Activated T-helper 1 cell treated with anti-CD3 and anti-CD28 coated beads, Interleukin-12 subunit alpha, Interleukin-12 subunit beta, Interleukin-2, Interleukin-4 antibody, amounts not matched to agents 30 ng/mL and 10 ng/mL and 1 ng/mL, durations not matched to agents 14 hours and 24 hours and 36 hours (primary cell): ENCODE measurements at regions not wholly inside any gene's neighbourhood (a gene's known extent, or its start where the extent isn't known, plus 50 kb on each side); places are given as distances from the start of the nearest gene placed in this dataset.
A peak's percentile ranks its signal among the peaks of the same experiment; 100 is the strongest.

Experiments used
- DNase-seq: peaks from one replicate; pipeline ENCODE4 v3.0.0; 2021; ENCODE audit warnings: low spot score
- H3K27ac Mint-ChIP-seq: one replicate; pipeline ENCODE4 v1.8.0; 2021; ENCODE audit warnings: mild to moderate bottlenecking, mixed read lengths
- H3K27me3 Mint-ChIP-seq: one replicate; pipeline ENCODE4 v1.8.0; 2022; ENCODE audit warnings: mild to moderate bottlenecking, moderate library complexity, mixed read lengths; ENCODE audit not compliant: insufficient read depth
- H3K36me3 Mint-ChIP-seq: one replicate; pipeline ENCODE4 v1.8.0; 2021; ENCODE audit warnings: low read depth, mixed read lengths
- H3K4me1 Mint-ChIP-seq: one replicate; pipeline ENCODE4 v1.8.0; 2021; ENCODE audit warnings: low read depth, mixed read lengths
- H3K4me3 Mint-ChIP-seq: one replicate; pipeline ENCODE4 v1.8.0; 2021; ENCODE audit warnings: mild to moderate bottlenecking, moderate library complexity, mixed read lengths
- H3K9me3 Mint-ChIP-seq: one replicate; pipeline ENCODE4 v1.8.0; 2021; ENCODE audit warnings: mixed read lengths
- intact Hi-C: fragments of 100-400 bp; cut with micrococcal nuclease; formaldehyde crosslinking; loops from one replicate; pipeline ENCODE4 v1.15.1; 2024

DNA sequence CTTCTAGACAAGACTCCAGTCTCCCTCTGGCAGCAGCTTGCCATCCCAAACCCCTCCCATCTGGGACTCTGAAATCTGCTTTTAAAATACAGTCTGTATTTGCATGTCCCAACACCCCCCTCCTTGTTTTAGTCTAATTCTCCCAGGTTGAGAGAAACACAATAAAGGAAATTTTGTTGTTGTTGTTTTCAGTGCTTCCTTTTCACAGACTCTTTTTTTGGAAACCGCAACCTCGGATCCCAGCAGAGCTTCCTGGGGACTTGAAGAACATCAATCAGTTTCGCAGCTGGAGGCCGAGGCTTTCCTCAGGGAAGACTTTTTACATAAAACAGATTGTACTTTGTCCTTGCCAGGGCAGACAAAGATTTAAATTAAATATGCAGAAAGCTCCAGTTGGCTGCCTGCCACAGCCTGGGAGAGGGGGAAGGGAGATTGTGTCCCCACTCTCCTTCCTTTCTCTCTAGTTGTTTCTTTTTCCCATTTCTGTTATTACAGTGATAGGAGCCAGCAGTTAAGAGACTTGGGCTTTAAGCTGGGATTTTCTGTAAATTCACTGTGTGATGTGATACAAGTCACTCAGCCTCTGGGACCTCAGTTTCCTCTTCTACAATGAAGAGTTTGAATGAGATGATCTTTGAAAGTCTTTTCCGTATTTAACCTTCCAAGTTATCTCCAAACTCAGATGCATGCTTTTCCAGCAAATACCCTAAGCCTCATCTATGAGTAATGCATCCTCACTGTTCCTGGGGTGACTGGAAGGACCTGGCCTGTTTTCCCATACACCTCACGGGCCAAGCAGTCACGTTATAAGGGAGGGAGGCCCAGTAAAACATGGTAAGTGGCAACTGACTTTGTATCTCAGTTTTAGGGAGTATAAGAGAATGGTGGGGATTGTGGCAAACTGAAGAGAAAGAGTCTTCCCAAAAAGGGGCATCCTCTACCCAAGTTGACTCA lies 192.3 kb downstream of the REEP3 start:
- H3K4me3 Mint-ChIP-seq = no peak overlapping the region
- H3K4me1 Mint-ChIP-seq = peaks cover 16% of the 10 kb centered on the region
- no peak for DNase-seq
- no peaks in the 10 kb centered on the region for H3K9me3 Mint-ChIP-seq
- no peak overlapping the region for H3K27ac Mint-ChIP-seq
- H3K36me3 Mint-ChIP-seq = no peaks in the 10 kb centered on the region
- H3K27me3 Mint-ChIP-seq = peaks cover 1% of the 10 kb centered on the region
- intact Hi-C loops = no loop called here

DNA sequence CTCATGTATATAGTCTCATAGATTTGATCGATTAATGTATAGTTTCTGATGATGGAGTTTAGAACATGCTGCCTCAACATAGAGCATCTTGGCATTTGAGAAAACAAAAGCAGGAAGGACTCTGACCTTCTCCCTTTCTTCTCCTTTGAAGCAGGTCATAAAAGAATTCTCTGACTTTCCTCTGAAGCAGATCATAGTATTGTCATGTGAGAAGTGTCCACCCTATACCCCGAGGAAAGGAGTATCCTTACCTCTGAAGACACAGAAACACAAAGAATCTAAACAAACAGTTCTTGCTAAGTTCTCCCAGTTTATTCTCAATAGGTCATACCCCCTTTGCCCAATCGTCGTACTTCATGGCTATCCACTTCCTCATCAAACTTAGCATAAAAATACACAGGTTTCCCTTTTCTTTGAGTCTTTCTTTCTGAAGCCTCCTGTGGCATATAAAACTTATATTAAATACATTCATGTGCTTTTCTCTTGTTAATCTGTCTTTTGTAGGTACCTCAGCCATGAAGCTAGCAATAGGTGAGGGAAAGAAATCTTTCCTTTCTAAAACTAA lies 194.9 kb downstream of the REEP3 start:
- no peaks in the 10 kb centered on the region for H3K9me3 Mint-ChIP-seq
- no peak overlapping the region for H3K4me3 Mint-ChIP-seq
- DNase-seq = no peak
- intact Hi-C loops = no loop called here
- peaks cover 4% of the 10 kb centered on the region for H3K27me3 Mint-ChIP-seq
- no peak overlapping the region for H3K27ac Mint-ChIP-seq
- H3K36me3 Mint-ChIP-seq = no peaks in the 10 kb centered on the region
- peaks cover 24% of the 10 kb centered on the region for H3K4me1 Mint-ChIP-seq

DNA sequence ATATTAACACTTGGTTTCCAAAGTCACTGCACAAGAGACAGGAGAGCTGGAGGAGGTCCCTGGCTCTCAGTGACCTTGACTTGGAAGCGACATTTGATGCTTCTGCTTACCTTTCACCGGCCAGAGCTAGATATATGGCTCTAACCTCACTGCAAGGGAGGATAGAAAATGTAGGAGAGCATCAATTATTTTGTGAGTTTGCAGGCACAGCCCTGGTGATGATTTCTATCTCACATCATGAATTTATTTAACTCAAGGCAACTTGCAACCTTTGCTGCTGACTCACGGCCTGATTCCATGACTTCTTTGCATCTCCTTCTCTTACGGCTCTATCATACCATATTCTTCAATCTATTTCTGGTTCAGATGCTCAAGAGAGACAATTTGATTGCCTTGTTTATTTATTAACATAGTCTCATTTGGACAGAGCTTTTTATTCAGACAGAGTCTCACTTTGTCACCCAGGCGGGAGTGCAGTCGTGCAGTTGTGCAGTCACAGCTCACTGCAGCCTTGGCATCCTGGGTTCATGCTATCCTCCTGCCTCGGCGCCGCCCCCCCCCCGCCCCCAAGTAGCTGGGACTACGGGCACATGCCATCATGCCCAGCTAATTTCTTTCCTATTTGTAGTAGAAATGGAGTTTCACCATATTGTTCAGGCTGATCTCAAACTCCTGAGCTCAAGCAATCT lies 196.0 kb downstream of the REEP3 start:
- no peak overlapping the region for H3K27ac Mint-ChIP-seq
- intact Hi-C loops = no loop called here
- no peak for DNase-seq
- no peaks in the 10 kb centered on the region for H3K36me3 Mint-ChIP-seq
- H3K4me3 Mint-ChIP-seq = no peak overlapping the region
- H3K9me3 Mint-ChIP-seq = no peaks in the 10 kb centered on the region
- peaks cover 30% of the 10 kb centered on the region for H3K4me1 Mint-ChIP-seq
- H3K27me3 Mint-ChIP-seq = peaks cover 4% of the 10 kb centered on the region

DNA sequence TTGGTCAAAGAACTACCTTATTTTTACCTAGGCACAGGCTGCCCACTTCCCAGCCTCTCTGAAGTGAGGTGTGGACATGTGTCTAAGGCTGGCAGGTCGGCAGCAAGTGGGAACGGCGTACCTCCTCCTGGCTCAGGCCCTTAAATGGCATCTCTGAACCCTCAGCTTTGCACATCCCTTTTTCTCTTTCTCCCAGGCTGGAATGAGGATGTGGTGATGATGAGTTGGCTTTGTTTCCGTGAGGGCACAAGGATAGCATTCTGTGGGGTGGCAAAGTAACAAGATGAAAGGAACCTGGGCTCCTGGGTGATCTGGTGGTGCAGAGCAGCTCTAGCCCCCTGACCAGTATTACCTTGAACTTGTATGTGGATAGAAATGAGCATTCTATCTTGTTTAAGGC lies 196.8 kb downstream of the REEP3 start:
- Mint-ChIP-seq H3K4me1 (peaks cover 34% of the 10 kb centered on the region), H3K27ac (no peak overlapping the region), H3K27me3 (peaks cover 4% of the 10 kb centered on the region), H3K36me3 (no peaks in the 10 kb centered on the region), H3K4me3 (no peak overlapping the region), H3K9me3 (no peaks in the 10 kb centered on the region)
- intact Hi-C loops = no loop called here
- no peak for DNase-seq

DNA sequence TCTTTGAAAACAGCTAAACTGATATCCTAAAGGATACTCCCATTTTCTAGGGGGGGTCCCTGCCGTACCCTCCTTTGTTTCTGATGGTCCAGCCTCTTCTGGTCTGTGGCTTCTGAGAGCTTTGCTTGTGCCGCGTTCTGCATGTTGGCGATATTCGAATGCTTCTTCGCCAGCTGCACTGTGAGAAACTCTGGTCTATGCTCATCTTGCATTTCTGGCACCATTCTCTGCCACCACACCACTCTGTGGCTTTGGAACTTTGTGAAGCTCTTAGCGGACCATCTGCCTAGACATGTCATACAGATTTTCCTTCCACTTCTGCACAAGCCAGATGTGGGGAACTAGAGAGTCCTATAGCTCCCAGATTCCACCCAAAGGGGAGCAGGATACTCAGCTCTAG lies 197.2 kb downstream of the REEP3 start:
- Mint-ChIP-seq H3K4me3 (no peak overlapping the region), H3K9me3 (no peaks in the 10 kb centered on the region), H3K36me3 (no peaks in the 10 kb centered on the region), H3K27ac (no peak overlapping the region), H3K27me3 (peaks cover 4% of the 10 kb centered on the region), H3K4me1 (peaks cover 34% of the 10 kb centered on the region)
- intact Hi-C loops = no loop called here
- DNase-seq = no peak

DNA sequence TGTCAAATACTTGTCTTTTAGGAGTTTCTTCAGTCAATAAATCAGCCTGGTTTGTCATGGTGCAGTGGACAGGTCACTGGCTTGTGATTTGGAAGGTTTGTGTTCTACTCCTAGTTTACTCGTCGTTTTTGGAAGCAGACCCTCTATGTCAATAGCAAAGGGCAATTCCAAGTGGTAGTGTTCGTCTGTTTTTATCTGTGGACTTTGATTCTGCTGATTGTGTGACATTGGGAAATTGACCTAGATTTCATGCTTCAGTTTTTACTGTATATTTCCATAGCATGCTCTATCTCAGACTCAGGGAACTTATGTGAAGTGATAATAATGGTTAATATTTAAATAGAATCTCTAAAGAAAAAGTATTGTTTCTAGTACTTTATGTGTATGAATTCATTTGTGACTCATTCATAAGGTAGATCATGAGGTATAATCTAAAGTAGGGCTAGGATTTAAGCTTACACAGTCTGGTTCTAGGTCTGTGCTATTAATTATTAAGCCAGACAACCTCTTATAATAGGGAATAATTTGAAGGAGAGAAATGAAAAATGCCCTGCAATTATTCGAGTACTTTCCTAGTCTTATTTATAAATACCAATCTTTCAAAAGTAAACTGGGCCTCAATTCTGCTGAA lies 198.1 kb downstream of the REEP3 start:
- no peaks in the 10 kb centered on the region for H3K9me3 Mint-ChIP-seq
- intact Hi-C loops = loop anchor here (1.0 kb wide), 1 partner anchor 12 kb away; no protein-coding TSS in a partner anchor
- no peak for DNase-seq
- peaks cover 34% of the 10 kb centered on the region for H3K4me1 Mint-ChIP-seq
- H3K4me3 Mint-ChIP-seq = no peak overlapping the region
- H3K36me3 Mint-ChIP-seq = no peaks in the 10 kb centered on the region
- H3K27ac Mint-ChIP-seq = no peak overlapping the region
- peaks cover 4% of the 10 kb centered on the region for H3K27me3 Mint-ChIP-seq

DNA sequence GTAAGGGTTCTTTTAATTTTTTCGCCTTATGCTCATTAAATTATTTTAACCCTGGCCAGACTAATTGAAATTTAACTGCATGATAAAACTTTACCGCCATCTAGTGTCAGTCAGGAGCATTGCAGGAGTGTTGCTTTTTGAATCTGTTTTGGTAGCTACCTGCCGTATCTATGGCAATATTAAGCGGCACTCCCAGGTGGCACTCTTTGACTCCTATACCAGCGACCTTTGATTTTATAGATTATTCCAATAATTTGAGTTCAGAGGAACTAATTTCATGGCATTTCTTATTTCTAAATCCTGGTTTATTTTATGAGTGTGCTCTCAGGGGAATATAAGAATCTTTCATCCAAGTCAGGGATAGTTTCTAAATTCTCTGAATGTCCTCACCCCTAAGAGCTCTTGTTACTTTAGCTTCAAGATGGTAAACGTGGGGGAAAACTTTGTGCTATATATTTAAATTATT lies 198.9 kb downstream of the REEP3 start:
- Mint-ChIP-seq H3K9me3 (no peaks in the 10 kb centered on the region), H3K36me3 (no peaks in the 10 kb centered on the region), H3K27me3 (peaks cover 4% of the 10 kb centered on the region), H3K27ac (no peak overlapping the region), H3K4me3 (peak overlapping the region; percentile 51), H3K4me1 (peaks cover 34% of the 10 kb centered on the region)
- intact Hi-C loops = loop anchor here (1.0 to 10.0 kb wide), 7 partner anchors 91 to 1285 kb away; partner anchors contain the start of gene JMJD1C
- DNase-seq = peak; percentile 17

DNA sequence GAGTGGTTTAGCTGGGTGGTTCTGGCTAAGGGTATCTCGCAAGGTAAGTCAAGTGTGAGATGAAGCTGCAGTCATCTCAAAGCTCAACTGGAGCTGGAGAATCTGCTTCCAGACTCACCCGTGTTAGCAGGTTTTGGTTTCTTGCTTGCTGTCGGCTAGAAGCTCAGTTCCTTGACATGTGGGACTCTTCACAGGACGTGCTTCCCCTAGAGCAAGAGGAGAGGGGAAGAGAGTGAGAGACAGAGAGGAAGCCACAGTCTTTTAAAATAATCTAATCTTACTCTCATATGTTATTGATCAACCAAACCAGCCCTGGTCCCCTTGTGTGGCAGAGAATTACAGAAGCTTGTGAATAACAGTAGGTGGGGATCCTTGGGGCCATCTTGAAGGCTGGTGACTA lies 199.5 kb downstream of the REEP3 start:
- no peak overlapping the region for H3K4me3 Mint-ChIP-seq
- H3K27me3 Mint-ChIP-seq = peaks cover 7% of the 10 kb centered on the region
- intact Hi-C loops = loop anchor here (1.0 to 10.0 kb wide), 7 partner anchors 91 to 1286 kb away; partner anchors contain the start of gene JMJD1C
- no peak overlapping the region for H3K27ac Mint-ChIP-seq
- H3K36me3 Mint-ChIP-seq = no peaks in the 10 kb centered on the region
- H3K9me3 Mint-ChIP-seq = no peaks in the 10 kb centered on the region
- peaks cover 34% of the 10 kb centered on the region for H3K4me1 Mint-ChIP-seq
- no peak for DNase-seq

DNA sequence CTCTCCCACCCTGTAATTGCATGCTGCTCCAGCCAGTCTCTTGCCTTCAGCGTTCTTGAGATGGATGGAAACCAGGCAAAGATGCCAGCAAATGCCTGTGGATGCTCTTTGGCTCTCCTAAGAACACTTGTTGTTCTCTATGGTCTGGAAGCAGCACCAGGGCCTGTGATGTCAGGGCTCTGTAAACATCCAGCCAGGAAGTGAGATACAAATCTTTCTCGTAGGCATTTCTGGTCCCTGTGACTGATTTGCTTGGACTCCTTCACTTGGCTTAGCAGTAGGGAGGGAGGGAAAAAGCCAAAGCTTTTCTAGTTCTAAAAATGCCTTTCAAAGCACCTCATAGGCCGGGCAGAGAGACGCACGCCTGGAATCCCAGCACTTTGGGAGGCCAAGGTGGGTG lies 201.3 kb downstream of the REEP3 start:
- H3K36me3 Mint-ChIP-seq = no peaks in the 10 kb centered on the region
- DNase-seq = no peak
- H3K4me1 Mint-ChIP-seq = peaks cover 21% of the 10 kb centered on the region
- H3K27ac Mint-ChIP-seq = no peak overlapping the region
- peaks cover 24% of the 10 kb centered on the region for H3K27me3 Mint-ChIP-seq
- H3K9me3 Mint-ChIP-seq = no peaks in the 10 kb centered on the region
- intact Hi-C loops = loop anchor here (5.0 to 10.0 kb wide), 3 partner anchors 255 to 1288 kb away; partner anchors contain the start of gene JMJD1C
- no peak overlapping the region for H3K4me3 Mint-ChIP-seq

DNA sequence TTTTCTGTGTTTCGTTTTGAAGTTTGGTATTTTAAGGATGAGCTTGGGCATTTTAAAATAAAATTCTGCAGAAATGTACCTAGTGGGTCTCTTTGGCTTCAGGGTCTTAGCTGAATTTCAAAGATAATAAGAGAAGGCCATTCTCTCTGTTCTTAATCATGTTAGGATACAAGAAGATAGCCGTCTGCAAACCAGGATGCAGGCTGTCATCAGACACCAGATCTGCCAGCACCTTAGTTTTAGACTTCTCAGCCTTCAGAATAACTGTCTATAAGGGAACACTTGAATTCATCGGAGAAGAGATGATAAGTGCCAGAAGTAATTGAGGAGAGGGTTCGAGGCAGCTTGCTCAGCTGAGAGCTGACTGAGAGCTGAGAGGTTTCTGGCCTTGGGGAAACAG lies 202.1 kb downstream of the REEP3 start:
- Mint-ChIP-seq H3K27ac (no peak overlapping the region), H3K4me1 (peaks cover 21% of the 10 kb centered on the region)
- intact Hi-C loops = loop anchor here (5.0 to 10.0 kb wide), 3 partner anchors 256 to 1289 kb away; partner anchors contain the start of gene JMJD1C

DNA sequence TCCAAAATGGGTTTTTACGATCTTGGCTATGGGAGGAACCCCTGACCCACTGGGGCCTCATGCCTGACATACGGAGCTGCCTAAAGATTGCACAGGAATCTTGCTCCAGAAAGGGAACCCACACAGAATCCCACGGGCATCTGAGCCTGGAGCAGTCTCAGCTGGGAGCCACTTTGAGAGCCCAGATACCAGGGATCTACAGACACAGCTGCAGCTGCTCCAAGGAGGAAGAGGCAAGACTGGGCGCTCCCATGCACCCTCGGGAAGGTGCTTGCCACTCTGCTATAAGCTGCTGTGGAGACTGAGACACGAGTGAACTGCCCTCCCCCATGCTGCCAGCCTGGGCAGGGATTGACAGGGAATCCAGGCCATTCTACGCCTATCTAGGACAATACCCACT lies 202.5 kb downstream of the REEP3 start:
- no peak for DNase-seq
- H3K36me3 Mint-ChIP-seq = no peaks in the 10 kb centered on the region

More for the DNA sequence above, 202.1 kb downstream of the REEP3 start:
- no peak for DNase-seq
- H3K4me3 Mint-ChIP-seq = no peak overlapping the region
- H3K9me3 Mint-ChIP-seq = no peaks in the 10 kb centered on the region
- no peaks in the 10 kb centered on the region for H3K36me3 Mint-ChIP-seq
- peaks cover 31% of the 10 kb centered on the region for H3K27me3 Mint-ChIP-seq

DNA sequence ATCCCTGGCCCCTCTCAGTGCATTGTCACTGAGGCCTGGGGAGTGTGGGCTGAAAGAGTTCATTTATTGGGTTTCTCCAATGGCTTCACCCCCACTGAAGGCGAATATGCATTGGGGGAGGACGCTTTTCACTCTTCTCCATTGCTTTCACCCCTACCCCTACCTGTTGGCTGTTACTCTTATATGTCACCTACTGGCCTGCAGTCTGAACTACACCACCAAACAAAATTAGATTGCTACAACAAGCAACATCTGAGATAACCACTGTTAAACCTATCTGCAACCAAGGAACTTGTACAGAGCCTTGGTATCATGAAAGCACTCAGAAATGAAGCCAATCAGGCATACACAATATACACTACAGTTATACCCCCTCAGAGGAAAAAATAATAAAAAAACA lies 203.7 kb downstream of the REEP3 start:
- intact Hi-C loops = loop anchor here (5.0 to 10.0 kb wide), 3 partner anchors 258 to 1290 kb away; partner anchors contain the start of gene JMJD1C
- H3K36me3 Mint-ChIP-seq = no peaks in the 10 kb centered on the region
- no peak overlapping the region for H3K4me3 Mint-ChIP-seq
- H3K4me1 Mint-ChIP-seq = peaks cover 21% of the 10 kb centered on the region
- no peak overlapping the region for H3K27ac Mint-ChIP-seq
- no peak for DNase-seq
- no peaks in the 10 kb centered on the region for H3K9me3 Mint-ChIP-seq
- peaks cover 38% of the 10 kb centered on the region for H3K27me3 Mint-ChIP-seq

More for the DNA sequence above, 202.5 kb downstream of the REEP3 start:
- peaks cover 34% of the 10 kb centered on the region for H3K27me3 Mint-ChIP-seq
- H3K9me3 Mint-ChIP-seq = no peaks in the 10 kb centered on the region
- H3K4me1 Mint-ChIP-seq = peaks cover 21% of the 10 kb centered on the region
- H3K4me3 Mint-ChIP-seq = no peak overlapping the region
- no peak overlapping the region for H3K27ac Mint-ChIP-seq
- intact Hi-C loops = loop anchor here (5.0 to 10.0 kb wide), 3 partner anchors 256 to 1289 kb away; partner anchors contain the start of gene JMJD1C
